GM19238 (cell line): ENCODE measurements at regions not wholly inside any gene's neighbourhood (a gene's known extent, or its start where the extent isn't known, plus 50 kb on each side); places are given as distances from the start of the nearest gene placed in this dataset.

Source experiments
- DNase-seq: peaks from one replicate; pipeline ENCODE4 v3.0.0; 2011; ENCODE audit warnings: low spot score; ENCODE audit not compliant: insufficient read length

DNA sequence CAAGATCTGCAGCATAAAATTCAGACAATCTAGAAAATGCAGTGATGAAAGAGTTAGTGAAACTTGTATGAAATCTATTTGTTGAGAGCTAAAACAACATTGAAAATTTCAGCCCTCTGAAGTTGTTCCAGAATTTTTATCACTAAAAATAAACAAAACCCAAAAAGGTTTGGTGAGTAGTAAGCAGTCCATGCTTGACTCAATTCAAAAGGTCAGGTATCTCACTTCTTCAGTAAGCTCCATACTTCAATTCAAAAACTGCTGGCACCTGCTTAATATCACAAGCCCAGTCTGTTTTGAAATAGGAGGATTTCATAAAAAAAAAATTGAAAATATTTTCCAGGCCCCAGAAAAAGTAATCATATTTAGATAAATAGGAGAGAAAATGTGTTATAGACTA lies 894.4 kb downstream of the SLITRK5 start:
- no peak for DNase-seq

DNA sequence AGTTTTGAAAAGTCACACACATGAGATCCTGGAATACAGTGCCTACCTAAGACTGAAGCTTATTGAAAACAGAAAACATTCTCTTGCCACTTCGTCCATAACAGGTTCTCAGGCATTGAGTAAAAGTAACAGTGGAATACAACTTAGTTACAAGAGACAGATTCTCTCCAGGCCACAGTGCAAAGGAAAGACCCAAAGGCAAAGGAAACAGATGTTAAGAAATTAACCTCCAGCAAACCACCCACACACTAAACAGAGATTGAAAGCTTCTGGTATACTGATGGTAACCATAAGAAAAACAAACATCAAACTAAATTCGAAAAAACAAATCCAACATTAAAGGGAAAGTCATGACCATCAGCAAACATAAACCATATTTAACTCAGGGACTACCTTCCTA lies 914.7 kb downstream of the SLITRK5 start:
- DNase-seq: no peak

DNA sequence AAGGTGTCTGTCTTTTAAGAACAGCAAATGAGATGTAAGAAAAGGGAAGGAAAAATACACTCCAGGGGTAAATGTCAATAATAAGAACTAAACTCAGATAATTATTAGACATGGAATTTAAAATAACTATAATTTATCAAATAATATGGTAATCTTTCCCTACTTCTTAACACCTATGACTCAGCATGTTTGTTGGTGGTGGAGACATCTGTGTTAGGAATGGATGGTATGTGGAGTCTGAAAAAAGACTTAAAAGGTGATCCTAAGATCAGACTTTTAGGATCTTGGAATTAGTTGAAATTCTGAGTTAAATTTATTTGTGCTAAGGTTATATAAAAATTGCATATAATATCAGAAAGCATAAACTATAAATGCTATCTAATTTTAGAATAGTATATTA lies 915.1 kb downstream of the SLITRK5 start:
- DNase-seq: no peak

DNA sequence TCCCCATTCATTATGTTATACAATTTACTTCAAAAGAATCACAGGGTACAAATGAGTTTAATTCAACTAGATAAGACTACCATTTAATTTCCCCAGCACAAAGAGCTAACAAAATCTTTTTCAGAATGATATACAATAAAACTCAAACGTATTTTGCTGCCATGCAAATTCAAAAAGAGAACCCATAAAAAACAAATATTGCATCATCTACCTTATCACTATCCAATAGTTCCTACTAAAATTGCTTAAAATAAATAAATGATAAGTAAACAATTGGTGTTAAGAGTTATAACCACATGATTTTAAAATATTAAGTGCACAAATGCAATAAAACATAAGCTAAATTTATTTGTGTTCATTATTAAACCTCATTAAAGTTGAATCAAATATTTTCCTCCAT lies 919.4 kb downstream of the SLITRK5 start:
- DNase-seq: no peak

DNA sequence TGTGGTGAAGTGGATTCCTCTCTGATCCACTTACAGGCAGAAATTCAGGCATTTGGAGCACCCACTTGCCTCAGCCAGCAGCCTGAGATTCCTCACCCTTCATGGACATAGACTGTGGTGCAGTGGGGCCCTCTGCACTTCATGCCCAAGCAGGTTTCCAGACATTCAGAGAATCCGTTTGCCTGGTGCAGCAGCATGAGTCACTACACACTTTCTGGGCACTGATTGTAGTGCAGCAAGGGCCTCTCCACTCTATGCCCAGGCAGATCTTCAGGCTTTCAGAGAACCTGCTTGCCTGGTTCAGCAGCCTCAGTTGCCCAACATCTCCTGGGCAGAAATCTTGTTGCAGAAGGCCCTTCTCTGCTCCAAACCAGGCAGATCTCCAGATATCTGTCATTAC lies 920.9 kb downstream of the SLITRK5 start:
- no peak for DNase-seq

DNA sequence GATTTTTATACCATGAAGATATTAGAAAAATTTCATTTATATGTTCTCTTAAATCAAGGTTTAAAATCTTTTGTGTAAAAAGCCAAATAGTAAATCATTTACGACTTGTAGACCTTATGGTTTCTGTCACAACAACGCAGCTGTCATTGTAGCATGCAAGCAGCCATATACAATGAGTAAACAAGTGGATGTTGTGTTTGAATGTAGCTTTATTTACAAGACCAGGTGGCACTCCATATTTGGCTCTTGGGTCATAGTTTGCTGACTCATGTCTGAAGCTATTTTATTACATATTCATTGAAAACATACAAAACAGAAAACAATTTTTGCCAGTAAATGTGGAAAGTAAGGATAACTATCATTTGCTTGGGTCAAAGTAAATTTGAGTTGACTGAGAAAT lies 930.8 kb downstream of the SLITRK5 start:
- no peak for DNase-seq

DNA sequence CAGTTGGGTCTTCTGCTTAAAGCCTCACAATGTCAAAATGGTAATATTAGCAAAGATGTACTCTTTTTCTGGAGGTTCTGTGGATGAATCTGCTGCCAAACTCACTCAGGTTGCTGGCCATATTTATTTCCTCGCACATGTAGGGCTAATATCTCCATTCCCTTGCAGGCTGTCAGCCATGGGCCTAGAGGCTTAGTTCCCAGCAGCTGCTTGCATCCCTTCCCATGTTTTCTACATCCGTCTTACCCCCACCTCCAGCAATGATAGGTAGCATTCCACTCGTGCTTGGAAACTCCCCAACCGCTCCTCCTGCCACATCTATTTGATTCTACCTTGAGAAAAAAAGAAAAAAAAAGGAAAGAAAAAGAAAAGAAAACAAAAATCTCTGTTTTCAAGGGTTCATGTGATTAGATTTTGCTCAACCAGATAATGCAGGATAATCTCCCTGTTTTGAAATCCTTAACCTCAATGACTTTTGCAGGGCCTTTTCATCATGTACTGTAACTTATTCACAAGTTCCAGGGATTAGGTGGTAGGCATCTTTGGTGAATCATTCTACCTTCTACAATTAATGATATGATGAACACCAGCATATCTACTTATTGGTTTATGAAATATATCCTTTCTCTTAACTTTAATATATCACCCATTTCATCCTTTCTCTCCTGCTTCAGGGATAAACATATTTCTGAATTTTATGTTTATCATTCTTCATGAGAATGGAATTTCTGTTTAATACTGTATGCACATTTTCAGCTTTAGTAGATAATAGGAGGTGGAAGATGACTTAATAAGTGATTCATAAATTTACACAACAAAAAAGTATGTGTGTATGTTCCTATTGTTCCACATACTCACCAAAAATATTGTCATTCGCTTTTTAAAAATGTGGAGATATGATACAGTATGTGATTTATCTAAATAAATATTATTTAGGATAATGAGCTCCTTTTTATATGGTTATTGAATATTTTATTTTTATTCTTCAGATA lies 931.9 kb downstream of the SLITRK5 start:
- DNase-seq: no peak

DNA sequence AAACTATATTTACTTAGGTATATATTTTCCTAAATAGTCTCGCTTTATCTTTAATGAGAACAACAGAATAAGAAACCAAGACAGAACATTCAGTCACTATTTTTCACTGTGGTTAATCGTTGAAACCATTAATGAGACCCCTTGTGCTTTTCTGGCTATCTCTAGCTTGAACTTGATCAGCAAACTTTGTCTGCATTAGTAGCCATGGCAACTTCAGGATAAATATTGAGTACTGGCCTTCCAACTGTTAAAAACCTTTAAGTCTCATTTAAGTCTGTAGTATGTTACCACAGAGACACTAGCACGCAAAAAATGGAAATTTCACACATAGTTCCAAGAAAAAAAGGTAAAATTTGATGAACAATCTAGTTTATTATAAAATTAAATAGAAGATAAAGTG lies 946.0 kb downstream of the SLITRK5 start:
- no peak for DNase-seq

DNA sequence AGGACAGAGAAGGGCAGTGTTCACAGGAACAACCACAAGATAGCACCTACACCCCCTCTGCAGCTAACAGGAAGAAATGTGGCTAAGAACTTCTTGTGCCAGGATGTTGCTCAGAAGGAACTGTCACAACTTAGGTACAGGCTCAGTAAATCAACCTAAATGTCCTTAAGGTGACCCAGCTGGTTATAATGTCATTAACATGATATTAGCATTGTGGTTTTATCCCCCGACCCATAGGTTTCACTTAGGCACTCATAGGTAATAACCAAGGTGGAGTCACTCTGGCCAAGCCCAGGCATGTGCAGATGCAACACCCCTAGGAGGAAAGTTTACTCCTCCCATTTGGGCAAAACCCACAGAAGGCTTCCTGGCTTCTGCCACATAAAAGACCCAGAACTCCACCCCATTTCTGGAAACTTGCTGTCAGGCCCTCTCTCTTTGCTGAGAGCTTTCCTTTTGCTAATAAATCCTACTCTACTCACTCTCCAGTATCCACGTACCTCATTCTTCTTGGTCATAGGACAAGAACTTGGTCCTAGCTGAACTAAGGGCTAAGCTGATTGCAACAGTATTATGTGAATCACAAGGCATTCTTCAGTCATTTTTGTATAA lies 951.3 kb downstream of the SLITRK5 start:
- no peak for DNase-seq

DNA sequence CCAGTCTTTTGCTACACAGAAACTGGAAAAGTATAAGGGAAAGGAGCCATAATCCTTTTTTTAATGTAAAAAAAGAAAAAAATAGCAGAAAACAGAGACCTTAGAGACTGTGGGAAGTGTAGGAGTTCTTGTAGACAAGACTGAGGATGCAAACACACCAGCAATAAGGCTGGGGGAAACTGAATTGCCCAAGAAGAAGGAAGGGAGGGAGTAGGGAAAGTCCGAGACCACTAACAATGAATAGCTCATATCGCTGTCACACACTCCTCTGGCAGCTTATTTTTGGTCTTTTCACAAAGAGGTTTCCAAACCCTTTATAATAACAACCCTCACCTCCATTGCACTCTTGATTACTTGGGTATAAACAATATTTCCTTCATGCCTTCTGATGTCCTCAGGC lies 952.0 kb downstream of the SLITRK5 start:
- no peak for DNase-seq

DNA sequence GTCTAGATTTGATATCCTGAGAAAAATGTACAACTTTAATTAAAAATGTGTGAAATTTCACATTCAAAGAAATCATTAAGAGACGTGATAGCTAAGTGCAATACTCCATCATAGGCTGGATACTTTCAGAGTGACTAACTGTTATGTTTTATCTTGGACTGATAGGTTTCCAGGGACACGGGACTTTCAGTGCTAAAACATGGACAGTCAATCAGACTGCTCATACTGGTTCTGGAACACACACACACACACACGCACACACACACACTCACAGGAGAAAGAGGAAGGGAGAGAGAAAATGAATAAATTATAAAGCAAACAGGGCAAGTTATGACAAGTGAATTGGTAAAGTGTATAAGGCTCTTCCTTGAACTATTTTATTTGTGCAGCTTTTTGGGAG lies 955.9 kb downstream of the SLITRK5 start:
- no peak for DNase-seq

DNA sequence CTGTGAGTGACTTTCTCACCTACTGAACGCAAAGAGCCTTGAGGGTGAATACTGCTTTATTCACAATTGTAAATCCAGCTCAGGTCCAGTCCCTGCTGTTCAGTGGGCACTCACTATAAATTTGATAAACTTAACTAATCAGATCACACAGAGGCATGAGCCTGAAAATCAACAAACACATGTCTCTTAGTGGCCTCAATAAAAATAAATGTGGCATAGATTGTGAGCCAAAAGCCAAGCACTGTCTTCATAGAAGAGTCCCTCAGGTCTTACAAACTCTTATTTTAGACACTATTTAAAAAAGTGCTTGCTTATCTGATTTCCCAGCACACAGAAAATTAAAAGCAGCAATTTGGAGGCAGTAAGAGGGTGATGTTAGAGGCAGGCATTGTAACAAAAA lies 957.7 kb downstream of the SLITRK5 start:
- no peak for DNase-seq

DNA sequence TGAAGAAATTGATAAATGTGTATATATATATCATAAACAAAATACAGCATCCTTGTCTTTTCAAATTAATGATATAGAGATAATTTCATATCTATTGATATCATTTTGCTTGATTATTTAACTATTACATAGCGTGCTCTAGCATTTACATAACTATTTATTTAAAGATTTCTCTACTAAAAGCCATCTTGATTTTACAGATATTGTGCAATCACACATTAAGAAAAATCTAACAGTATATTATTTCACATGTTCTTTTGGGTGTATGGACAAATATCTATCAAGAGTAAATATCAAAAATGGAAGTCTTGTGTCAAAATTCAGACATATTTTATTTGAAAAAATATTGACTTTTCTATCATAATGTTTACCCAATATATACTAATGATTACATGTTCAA lies 966.8 kb downstream of the SLITRK5 start:
- no peak for DNase-seq

DNA sequence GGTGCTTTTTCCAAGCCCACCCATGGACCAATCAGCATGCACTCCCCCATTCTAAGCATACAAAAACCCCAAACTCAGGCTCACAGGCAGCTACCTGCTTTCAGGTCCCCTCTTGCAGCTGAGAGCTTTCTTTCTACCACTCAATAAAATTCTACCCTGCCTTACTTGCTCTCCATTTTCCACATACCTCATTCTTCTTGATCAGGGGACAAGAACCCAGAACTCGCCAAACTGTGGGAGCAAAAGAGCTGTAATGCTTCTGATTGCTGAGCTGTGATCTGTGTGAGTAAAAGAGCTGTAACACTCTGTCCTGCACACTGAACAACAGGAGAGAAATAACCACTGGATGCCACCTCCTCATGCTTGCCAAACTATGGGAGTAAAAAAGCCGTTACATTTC lies 972.1 kb downstream of the SLITRK5 start:
- DNase-seq: no peak

DNA sequence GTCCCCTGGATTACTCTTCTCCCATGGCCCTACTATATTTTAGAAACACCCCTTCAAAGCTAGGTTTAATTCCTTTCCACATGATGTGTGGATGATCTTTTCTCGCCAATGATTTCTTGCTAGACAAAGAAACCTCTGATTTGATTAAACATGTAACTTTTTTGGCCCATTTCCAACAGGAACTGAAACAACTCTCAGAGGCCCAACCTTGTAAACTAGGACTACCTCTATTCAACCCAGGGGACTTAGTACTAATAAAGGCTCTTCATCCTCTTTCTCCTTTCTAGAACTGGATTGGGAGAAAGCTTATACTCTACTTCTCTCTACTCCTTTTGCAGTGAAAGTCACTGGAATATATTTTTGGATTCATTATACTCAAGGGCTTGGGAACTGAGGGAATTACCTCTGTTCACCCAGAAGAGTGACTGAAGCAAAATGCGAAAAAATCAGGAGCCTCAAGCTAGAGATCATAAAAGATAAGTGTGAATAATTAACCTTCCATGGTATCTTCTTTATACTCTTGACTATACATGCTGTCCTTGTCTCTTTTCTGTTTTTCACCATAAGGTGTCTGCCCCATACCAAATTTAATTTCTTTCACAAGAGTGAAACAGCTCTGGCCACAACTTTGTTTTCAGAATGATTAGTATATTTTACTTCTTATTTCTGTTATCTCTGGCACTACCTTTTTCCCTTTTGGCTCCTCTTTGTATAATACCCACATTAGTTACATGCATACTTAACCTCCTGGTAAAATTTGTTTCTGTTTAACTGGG lies 977.6 kb downstream of the SLITRK5 start:
- DNase-seq: no peak

DNA sequence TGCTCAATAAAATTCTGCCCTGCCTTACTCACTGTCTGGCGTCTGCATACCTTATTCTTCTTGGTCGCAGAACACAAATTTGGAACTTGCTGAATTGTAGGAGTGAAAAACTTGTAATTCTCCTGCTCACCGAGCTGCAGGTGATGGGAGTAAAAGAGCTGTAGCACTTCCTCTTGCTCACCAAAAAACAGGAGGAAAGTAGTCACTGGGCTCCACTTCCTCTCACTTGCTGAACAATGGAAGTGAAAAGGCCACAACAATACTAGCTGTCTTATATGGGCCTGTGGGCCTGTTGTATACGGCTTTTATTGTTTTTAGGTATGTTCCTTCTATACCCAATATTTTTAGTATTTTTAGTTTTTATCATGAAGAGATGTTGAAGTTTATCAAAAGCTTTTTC lies 978.7 kb downstream of the SLITRK5 start:
- DNase-seq: no peak

DNA sequence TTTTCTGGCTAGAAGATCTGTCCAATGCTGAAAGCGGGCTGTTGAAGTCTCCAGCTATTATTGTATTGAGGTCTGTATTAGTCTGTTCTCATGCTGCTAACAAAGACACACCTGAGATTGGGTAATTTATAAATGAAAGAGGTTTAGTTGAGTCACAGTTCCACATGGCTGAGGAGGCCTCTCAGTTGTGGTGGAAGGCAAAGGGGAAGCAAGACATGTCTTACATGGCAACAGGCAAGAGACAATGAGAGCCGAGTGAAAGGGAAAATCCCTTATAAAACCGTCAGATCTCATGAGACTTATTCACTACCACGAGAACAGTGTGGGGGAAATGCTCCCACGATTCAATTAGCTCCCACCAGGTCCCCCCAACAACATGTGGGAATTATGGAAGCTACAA lies 980.4 kb downstream of the SLITRK5 start:
- DNase-seq: no peak

DNA sequence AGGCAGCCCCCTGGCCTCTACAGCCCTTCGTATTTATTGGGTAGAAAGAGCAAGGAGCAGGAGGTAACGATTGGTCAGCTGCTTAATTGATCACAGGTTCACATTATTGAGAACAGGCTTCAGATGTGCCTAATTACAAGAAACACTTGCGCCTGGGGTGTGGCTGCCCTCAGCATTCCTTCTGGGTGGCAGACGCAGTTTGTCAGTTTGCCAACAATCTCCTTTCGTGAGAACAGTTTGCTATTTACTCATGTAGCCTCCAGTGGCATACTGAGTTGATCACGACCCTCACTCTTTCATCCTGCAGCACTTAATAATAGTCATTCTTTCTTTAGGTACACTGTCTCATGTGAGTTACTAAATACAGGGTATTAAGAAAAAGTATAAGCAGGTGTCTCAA lies 985.6 kb downstream of the SLITRK5 start:
- DNase-seq: no peak

DNA sequence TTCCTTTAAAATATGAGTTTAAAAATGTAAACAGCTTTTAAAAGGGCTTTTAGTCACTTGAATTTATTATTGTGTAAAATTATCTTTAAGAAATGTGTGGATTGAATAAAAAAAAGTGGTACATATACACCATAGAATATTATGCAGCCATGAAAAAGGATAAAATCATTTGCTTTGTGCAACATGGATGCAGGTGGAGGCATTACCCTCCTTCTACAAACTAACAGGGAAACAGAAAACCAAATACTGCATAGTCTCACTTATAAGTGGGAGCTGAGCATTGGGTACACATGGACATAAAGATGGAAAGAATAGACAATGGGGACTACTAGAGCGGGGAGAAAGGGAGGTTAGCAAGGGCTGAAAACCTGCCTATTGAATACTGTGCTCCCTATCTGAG lies 999.3 kb downstream of the SLITRK5 start:
- no peak for DNase-seq

DNA sequence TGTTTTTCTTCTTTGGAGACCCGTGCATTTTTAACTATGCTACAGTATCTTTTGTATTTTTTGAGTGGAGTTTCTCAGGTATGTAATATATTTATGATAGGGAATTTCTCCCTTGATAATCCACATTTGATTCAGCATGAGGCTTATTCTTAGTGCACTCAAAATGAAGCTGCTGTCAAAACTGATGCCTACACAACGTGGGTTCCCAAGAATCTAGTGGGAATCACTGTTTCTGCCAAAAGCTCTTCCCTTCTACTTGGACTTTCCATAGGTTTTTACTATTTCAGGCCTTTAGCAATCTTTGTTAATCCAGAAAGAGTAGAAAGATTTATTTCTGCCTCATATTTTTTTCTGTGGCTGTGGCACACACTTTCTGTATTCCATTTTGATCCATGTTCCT lies 1003.7 kb downstream of the SLITRK5 start:
- no peak for DNase-seq

DNA sequence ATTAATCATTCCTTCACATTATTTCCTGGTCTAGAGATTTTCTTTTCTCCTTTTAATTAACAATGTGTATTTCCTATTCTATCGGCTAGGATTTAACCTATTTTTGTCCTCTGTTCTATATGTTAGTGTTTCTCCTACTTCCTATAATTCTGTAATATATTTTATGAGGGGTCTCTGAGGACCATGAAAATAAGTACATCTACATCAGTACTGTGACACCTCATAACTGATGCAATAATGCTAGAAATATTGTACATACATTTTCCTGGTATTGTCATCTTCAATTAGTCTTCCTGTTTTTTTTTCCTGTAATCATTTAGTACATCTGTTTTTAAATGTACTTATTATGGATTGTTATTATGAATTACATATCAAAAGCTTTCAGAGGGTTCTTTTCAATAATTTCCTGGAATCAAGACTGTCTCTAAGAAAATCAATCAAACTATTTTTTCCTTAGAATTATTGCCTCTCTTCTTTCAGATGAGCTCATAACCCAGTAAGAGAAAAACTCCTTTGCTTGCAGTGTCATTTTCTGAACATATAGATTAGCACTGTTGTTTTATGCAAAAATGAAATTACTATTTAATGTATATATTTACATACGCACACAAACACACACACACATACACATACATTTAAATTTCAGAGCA lies 1004.3 kb downstream of the SLITRK5 start:
- no peak for DNase-seq

DNA sequence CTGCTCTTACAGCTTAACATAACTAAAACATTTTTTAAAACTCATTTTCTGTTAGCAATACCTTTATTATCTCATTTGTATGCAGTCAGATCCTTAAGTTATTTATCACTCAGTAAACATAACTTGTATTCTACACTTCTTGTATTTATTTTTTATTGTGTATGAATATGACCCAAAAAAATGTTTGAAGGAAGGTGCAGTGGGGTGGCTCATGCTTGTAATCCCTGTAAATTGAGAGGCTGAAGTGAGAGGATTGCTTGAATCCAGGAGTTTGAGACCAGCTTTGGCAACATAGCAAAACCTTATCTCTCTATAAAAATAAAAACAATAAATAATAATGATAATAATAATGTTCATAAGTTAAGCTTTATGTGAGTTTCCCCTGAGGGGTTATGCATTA lies 1004.8 kb downstream of the SLITRK5 start:
- no peak for DNase-seq
